ENCODE measurements at regions not wholly inside any gene's neighbourhood (a gene's known extent, or its start where the extent isn't known, plus 50 kb on each side); places are given as distances from the start of the nearest gene placed in this dataset.
"Not testable (repeated sequence)": the region's sequence is repeated elsewhere in the genome, so short reads cannot be mapped to it uniquely, and the experiment has no call there.

DNA sequence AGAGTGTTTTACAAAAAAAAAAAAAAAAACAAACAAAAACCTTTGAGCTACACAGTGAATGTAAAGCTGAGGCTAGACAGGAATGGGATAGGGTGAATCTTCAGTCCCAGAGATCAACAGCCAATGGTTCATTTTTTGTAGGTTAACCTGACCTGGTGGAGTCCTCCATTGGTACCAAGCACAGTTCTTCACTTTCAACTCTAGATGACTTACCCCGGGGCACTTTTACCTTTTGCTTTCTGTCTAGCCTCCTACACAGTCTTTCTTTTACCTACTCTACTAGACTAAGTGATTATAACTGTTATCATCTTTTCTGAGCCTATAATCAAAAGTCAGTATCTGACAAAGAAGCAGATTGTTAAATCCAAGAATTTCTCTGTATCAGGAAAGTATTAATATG lies 50.9 kb downstream of the ANXA2R start:
- DNase-seq = no peak

DNA sequence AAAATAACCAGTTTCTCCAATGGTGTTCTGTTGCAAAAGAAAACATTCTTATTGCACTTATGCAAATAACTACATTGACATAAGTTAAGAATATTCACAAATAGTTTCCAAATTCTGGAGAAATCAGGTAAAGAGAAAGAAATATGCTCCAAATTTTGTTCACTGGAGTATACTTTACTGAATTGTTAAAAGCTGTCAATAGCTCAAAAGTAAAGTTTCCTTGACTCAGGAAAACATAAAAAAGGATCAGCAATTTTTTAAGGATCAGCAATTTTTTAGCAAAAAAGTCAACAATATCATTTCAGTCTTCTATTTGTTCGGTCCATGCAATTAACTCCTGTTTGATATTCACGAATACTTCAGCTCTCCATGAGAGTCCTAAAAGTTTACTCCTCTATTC lies 51.6 kb downstream of the ANXA2R start:
- no peak for DNase-seq

DNA sequence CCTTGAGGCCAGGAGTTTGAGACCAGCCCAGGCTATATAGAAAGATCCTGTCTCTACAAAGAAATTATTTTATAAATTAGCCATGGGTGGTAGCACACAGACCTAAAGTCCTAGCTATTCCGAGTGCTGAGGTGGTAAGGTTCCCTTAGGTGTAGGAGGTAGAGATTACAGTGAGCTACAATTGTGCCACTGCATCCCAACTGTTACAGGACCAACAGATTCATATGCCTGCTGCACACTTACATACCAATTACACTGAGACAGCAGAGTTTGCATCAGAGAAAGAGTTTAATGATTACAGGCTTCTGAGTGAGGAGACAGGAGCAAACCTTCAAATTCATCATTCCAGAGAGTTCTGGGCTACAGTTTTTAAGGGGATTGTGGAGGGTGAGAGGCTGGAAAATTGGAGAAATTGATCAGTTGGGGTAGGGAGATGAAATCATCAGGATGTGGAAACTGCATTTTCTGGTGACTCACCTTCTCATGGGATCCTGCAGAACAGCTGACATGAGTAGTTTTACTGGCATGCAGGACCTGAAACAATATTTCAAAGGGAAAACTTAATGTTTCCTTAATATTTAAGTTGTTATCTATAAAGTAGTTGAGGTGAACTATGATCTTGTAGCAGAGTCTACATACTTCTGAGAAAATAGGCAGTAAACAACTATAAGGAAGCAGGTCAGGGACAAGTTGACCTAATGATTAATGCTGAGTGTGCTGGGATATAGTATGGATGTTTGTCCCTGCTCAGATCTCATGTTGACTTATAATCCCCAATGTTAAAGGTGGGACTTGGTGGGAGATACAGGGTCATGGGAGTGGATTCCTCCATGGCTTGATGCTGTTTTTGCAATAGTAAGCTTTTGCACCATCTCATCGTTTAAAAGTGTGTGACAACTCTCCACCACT lies 54.7 kb downstream of the ANXA2R start:
- DNase-seq = no peak

DNA sequence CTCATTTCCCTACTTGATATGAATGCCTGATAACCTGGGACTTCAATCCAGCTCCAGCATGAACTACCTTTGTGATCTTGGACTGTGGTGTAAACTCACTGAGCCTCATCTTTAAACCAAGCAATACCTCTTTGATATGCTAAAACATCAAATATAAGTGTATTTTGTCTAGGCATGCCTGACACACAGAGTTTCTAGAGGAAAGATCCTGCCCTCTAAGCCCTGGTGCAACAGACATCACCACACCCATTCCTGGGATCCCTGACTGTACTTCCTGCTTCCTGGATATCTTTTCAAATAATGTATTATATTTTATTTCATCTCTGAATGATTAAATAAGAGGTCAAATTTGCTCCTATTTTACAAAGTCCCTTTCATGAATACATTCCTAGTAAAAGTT lies 55.8 kb downstream of the ANXA2R start:
- no peak for DNase-seq

DNA sequence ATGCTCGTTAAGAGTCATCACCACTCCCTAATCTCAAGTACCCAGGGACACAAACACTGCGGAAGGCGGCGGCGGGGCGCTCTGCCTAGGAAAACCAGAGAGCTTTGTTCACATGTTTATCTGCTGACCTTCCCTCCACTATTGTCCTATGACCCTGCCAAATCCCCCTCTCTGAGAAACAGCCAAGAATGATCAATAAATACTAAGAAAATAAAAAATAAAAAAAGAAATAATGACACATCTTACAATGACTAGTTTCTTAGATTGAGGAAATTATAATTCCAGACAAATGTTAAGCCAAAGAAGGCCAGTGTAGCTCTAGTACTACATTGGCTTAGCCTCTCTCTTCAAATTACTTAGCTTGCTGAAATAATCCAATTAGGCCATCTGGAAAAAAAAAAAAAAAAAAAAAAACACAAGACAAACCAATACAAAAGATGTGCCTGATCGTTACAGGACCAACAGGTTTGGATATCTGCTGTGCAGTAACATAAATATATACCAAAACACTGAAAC lies 58.0 kb downstream of the ANXA2R start:
- no peak for DNase-seq

DNA sequence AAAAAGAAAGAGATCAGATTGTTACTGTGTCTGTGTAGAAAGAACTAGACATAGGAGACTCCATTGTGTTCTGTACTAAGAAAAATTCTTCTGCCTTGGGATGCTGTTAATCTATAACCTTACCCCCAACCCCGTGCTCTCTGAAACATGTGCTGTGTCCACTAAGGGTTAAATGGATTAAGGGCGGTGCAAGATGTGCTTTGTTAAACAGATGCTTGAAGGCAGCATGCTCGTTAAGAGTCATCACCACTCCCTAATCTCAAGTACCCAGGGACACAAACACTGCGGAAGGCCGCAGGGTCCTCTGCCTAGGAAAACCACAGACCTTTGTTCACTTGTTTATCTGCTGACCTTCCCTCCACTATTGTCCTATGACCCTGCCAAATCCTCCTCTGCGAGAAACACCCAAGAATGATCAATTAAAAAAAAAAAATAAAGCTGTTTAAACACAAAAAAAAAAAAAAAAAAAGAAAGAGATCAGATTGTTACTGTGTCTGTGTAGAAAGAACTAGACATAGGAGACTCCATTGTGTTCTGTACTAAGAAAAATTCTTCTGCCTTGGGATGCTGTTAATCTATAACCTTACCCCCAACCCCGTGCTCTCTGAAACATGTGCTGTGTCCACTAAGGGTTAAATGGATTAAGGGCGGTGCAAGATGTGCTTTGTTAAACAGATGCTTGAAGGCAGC lies 58.6 kb downstream of the ANXA2R start:
- DNase-seq = not testable (repeated sequence)

DNA sequence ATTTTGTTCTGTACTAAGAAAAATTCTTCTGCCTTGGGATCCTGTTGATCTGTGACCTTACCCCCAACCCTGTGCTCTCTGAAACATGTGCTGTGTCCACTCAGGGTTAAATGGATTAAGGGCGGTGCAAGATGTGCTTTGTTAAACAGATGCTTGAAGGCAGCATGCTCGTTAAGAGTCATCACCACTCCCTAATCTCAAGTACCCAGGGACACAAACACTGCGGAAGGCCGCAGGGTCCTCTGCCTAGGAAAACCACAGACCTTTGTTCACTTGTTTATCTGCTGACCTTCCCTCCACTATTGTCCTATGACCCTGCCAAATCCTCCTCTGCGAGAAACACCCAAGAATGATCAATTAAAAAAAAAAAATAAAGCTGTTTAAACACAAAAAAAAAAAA lies 59.1 kb downstream of the ANXA2R start:
- DNase-seq = not testable (repeated sequence)

DNA sequence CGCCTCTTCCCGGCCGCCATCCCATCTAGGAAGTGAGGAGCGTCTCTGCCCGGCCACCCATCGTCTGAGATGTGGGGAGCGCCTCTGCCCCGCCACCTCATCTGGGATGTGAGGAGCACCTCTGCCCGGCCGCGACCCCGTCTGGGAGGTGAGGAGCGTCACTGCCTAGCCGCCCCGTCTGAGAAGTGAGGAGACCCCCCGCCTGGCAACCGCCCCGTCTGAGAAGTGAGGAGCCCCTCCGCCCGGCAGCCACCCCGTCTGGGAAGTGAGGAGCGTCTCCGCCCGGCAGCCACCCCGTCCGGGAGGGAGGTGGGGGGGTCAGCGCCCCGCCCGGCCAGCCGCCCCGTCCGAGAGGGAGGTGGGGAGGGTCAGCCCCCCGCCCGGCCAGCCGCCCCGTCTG lies 59.7 kb downstream of the ANXA2R start:
- not testable (repeated sequence) for DNase-seq

DNA sequence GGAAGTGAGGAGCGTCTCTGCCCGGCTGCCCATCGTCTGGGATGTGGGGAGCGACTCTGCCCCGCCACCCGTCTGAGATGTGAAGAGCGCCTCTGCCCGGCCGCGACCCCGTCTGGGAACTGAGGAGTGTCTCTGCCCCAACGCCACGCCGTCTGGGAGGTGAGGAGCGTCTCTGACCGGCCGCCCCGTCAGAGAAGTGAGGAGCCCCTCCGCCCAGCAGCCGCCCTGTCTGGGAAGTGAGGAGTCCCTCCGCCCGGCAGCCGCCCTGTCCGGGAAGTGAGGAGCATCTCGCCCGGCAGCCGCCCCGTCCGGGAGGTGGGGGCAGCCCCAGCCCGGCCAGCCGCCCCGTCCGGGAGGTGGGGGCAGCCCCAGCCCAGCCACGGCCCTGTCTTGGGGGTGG lies 60.9 kb downstream of the ANXA2R start:
- not testable (repeated sequence) for DNase-seq

DNA sequence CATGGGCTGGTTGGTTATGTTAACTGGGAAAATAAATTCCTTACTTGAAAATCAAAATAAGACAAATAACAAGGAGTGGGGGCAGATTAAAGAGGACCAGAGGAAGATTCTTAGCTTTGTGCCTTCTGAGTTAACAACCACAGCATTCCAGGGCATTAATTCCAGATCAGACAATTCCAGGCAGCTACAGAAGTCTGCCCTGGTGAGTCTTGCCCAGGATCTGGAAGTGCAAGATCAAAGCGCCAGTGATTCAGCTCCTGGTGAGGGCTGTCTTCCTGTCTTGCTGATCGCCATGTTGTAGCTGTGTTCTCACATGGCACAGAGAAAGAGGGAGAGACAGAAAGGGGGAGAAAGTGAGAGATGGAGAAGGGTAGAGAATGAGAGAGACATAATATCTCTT lies 65.6 kb downstream of the ANXA2R start:
- DNase-seq = no peak

DNA sequence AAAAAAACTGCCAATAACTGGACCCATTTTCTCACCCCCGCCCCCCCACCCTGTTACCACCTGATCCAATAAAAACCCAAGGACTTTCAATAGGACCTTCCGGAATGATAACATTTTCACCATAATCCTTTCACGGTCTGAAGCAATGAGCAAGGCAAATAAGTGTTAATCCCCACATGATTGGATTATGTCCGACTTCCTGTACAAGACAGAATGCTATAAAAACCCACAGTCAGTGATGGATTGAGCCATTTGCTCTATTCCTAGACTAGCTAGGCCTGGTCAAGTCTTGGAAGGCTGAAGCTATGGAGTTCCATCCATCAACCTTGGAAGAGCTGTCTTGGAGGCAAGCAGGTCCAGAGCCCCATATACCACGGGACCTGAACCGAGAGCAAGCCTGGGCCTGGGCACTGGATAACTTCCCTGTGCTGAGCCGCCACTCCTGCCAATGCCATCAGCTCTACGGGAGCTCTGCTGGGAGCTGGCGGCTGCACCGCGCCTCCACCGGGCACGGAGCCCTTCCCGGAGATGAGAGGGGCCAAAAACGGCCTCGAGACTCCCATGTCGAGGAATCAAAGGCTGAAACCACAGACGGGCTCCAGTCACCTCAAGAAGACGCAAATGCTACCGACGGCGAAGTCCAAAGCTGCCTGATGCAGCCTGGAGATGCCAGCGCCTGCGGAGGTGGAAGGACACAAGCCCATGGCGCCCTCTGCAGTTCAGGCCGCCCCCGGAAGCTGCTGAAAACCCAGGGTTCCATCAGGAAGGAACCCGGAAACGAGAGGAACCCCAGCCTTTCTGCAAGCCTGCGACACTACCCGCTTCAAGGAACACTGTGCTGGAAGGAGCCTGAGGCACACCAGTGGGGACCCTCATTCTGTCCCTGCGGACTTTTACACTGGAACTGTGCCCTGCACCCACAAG lies 69.2 kb downstream of the ANXA2R start:
- DNase-seq = no peak

DNA sequence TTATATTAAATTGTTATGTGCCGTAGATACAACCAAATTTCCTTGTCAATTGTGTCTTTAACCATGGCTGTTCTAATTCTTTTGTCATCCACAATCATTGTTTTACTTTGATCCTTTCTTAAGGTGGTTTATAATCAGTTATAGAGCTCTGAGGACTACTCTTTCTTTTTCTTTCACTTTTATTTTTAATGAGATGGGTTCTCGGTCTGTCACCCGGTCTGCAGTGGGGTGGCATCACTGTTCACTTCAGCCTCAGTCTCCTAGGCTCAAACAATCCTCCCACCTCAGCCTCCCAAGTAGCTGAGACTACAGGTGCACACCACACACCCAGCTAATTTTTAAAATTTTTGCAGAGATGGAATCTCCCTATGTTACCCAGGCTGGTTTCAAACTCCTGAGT lies 74.2 kb downstream of the ANXA2R start:
- no peak for DNase-seq

DNA sequence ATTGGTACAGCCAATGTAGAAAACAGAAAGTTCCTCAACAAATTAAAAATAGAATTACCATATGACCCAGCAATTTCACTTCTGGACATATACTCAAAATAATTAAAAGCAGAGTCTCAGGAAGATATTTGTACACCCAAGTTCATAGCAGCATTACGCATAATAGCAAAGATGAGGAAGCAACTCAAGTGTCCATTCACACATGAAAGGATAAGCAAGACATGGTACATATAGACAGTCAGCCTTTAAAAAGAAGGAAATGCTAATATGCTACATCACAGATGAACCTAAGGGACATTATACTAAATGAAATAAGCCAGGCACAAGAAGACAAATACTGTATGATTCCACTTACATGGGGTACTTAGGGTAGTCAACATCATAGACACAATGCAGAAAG lies 76.7 kb downstream of the ANXA2R start:
- no peak for DNase-seq

DNA sequence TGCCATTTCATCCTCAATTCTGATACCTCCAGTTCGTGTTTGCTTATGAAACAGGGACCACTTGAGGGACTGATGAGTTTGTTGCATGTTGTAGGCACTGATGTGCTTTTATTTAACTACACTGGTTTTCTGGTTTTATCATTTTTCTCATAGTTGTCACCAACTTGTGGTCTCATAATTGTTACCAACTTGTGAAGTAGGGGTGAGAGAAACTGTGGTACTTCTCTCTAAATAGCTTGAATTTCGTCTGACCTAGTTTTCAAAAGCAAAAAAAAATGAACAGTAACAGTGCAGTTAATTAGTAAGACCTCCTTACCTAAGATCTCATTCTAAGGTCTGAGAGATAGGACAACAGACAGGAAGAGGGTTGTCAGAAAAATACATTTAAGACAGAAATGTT lies 78.0 kb downstream of the ANXA2R start:
- no peak for DNase-seq

DNA sequence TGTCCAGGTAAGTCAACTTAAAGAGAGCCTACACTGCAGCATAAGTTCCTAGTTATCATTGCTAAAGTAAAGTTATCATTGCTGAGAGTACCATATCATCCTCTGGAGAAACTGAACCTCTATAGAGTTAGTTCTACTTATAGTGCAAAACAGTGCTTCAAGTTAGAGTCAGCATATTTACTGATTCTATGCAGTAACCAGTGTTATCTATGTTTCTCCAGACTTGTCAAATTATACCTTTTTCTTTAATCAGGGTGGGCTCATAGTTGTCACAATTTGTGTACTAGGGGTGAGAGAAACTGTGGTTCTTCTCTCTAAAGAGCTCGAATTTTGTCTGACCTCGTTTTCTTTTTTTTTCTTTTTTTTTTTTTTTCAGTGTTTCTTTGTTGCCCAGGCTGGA lies 79.6 kb downstream of the ANXA2R start:
- no peak for DNase-seq

DNA sequence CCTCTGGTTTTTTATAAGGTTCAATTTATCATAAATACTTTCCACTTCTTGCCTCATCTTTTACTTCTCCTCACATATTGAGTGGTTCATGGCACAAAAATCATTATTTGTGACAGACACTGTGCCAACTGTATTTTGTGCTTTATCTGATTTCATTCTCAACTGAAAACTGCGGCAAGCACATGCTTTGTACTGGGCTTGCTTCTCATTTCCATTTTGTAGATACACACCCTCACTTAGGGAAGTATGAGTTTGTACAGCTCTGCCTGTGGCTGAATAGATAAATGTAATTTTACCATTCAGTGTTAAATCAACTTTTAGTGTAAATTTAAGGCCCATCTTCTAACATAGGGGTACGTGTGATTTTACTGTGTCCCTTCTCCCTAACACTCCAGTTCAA lies 83.6 kb downstream of the ANXA2R start:
- DNase-seq = no peak

DNA sequence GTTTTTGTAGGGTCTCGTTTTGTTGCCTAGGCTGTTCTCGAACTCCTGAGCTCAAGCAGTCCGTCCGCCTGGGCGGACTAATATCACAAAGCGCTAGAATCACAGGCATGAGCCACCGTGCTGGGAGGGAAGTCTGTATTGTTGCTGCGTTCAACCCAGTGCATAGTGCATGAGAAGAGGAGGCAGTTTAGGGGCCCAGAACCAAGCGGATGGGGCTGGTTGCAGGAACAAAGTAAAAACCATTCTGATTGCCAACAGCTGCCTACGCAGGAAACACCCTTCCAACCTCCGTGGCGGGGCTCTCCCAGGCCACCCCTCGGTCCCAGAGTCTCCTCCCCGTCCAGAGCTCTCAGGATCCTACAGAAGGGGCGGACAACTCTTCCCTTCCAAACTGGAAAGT lies 87.1 kb downstream of the ANXA2R start:
- DNase-seq = no peak

DNA sequence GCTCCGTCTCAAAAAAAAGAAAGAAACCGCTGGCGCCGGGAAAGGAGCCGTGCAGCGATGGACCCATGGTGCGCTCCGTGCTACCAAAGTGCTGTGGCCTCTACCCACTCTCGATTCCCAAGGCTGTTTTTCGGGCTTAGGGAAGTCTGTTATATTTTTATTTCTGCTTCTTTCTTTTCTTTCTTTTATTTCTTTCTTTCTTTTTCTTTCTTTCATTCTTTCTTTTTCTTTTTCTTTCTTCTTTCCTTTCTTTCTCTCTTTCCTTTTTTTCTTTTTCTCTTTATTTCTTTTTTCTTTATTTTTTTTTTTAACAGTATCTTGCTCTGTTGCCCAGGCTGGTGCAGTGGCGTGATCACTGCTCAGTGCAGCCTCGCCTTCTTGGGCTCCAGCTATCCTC lies 87.5 kb downstream of the ANXA2R start:
- DNase-seq = no peak

DNA sequence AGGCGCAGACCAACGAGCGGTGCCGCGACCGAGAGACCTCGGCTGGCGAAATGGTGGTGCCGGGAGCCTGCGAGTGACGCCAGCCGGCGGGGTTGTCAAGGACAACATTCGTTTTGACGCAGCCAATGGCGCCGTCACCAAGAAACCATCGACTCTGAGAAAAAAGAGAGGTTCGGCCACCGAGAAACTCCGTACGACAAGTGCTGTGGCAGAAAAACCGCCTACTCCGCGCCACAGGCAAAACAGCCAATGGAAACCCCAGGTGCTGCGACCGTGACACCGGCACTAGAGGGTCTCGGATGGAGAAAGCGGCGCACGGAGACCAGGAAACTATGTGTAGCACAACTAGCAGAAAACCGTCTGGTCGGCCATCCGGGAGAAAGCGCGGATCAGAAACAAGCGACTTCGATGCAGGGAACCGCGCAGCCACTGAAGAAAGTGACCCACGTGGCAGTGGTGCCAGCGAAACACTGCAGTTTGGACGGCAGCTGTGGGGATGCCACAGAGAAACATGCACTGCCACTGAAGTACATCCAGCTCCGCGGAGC lies 88.8 kb downstream of the ANXA2R start:
- DNase-seq = peak; percentile 76

DNA sequence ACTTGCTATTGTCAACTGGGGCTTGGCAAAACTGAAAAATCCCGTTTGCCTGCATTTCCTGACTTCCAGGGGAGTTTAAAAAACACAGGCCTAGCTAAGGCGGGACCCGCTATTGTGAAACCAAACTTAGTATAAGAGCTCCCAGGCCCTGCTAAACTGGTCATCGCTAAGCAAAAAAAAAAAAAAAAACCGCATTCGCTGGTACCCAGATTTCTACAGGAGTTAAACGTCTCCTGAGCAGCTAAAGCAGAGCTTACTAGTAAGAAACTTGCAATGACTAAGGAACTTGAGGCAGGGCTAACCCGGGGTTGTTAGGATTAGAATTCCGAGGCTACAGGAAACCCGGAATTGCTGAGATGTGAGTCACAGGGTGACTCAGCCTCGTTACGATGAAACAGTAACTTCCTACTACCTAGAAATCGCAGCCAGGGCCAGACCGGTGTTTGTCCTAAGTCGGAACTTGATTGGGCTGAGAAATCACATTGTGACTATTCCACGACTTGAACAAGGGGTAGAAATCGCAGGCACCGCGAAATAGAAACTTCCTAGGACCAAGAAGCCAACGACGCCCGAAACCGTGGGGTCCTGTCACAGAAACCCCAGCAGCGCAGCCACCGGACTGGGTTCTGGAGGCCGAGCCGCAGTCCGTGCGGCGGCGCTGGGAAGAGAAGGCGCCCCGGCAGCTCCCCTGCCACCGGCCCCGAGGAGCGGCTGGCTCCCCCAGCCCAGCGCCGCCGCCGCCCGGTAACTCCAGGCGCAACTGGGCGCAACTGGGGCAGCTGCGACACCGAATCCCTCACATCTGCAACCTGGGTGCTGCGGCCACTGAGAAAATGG lies 89.4 kb downstream of the ANXA2R start:
- peak; percentile 78 for DNase-seq

DNA sequence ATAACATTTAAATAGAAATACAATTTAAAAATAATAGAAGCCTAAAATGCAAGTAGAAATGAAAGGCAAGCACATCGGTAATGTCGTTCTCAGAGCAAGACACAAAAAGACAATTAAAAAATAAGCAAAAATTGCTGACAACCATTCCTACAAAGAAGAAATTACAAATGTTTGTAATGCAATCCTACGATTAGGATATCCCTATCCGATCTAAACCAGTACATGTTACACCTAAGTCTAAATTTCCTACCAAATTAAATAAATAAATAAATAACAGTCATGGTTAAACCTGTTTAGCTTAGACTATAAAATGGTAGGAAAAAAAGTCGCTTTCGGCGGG lies 90.0 kb downstream of the ANXA2R start:
- DNase-seq = no peak

Measured in NK-92 treated with Interleukin-12 subunit alpha and Interleukin-12 subunit beta, amount 100 ng/mL, for 24 hours (cell line).